ENCODE measurements at regions not wholly inside any gene's neighbourhood (a gene's known extent, or its start where the extent isn't known, plus 50 kb on each side); places are given as distances from the start of the nearest gene placed in this dataset.

DNA sequence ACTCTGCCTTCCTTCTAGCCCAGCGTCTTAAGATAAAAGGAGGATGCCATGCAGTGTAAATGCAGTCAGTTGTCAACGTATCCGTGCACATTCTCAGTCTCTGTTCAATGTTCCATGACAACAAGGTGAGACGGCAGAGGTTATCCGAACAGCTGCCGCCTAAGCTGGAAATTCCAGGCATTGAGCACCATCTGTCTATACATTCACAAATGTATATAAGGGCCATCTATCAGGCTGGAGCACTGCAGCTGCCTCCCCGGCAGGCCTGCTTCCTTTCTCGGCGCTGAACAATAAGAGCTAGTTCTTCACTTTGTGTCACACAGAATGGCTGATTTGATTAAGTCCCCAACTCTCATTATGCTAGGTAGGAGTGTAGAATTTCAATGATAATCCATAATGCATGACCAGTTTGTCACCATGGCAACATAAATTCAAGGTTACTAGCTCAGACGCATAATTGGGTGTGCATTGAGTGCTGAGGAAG, 282.2 kb upstream of the SOX11 start:
- TF ChIP-seq, protein P1, sequence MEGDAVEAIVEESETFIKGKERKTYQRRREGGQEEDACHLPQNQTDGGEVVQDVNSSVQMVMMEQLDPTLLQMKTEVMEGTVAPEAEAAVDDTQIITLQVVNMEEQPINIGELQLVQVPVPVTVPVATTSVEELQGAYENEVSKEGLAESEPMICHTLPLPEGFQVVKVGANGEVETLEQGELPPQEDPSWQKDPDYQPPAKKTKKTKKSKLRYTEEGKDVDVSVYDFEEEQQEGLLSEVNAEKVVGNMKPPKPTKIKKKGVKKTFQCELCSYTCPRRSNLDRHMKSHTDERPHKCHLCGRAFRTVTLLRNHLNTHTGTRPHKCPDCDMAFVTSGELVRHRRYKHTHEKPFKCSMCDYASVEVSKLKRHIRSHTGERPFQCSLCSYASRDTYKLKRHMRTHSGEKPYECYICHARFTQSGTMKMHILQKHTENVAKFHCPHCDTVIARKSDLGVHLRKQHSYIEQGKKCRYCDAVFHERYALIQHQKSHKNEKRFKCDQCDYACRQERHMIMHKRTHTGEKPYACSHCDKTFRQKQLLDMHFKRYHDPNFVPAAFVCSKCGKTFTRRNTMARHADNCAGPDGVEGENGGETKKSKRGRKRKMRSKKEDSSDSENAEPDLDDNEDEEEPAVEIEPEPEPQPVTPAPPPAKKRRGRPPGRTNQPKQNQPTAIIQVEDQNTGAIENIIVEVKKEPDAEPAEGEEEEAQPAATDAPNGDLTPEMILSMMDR (IDR thresholded peaks at IDR 0.05) = no peak
- no peak for TF ChIP-seq FOXS1 (CRISPR knock-in tag; IDR thresholded peaks at IDR 0.05)
- no peak for TF ChIP-seq POLR2A (IDR thresholded peaks at IDR 0.05; ENCODE audit: low read length)
- TF ChIP-seq HDAC2 (IDR thresholded peaks at IDR 0.05) = no peak
- no peak for TF ChIP-seq KDM1A (IDR thresholded peaks at IDR 0.05; ENCODE audit: low read depth)
- TF ChIP-seq, protein P2, sequence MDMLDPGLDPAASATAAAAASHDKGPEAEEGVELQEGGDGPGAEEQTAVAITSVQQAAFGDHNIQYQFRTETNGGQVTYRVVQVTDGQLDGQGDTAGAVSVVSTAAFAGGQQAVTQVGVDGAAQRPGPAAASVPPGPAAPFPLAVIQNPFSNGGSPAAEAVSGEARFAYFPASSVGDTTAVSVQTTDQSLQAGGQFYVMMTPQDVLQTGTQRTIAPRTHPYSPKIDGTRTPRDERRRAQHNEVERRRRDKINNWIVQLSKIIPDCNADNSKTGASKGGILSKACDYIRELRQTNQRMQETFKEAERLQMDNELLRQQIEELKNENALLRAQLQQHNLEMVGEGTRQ (IDR thresholded peaks at IDR 0.05) = no peak
